ENCODE measurements at regions not wholly inside any gene's neighbourhood (a gene's known extent, or its start where the extent isn't known, plus 50 kb on each side); places are given as distances from the start of the nearest gene placed in this dataset.

- no peak for TF ChIP-seq CTCF (IDR thresholded peaks at IDR 0.05; ENCODE audit: control extremely low read depth in 1 of 3, insufficient read depth in 1 of 3, low read depth in 1 of 3, low read length in 3 of 3)
- no peak for TF ChIP-seq RXRA (IDR thresholded peaks at IDR 0.05; ENCODE audit: insufficient read depth, low read depth, low read length)
- TF ChIP-seq POLR2AphosphoS5 (IDR thresholded peaks at IDR 0.05; ENCODE audit: low read depth, low read length) = no peak
- no peak for TF ChIP-seq BCL11A (IDR thresholded peaks at IDR 0.05; ENCODE audit: low read depth in 2 of 2, low read length in 2 of 2)
- TF ChIP-seq POLR2A (IDR thresholded peaks at IDR 0.05; ENCODE audit: control extremely low read depth in 1 of 2, low read depth in 2 of 2, low read length in 2 of 2) = no peak
- no peak for TF ChIP-seq TCF12 (IDR thresholded peaks at IDR 0.05; ENCODE audit: low read depth, low read length)
- no peak for TF ChIP-seq EP300 (IDR thresholded peaks at IDR 0.05; ENCODE audit: borderline replicate concordance in 1 of 2, low read depth in 2 of 2, low read length in 2 of 2)
- no peak for TF ChIP-seq EZH2 (IDR thresholded peaks at IDR 0.05; ENCODE audit: low read depth, low read length, severe bottlenecking)
- TF ChIP-seq SIX5 (IDR thresholded peaks at IDR 0.05; ENCODE audit: low read depth, low read length) = no peak
- TF ChIP-seq SRF (IDR thresholded peaks at IDR 0.05; ENCODE audit: low read depth, low read length) = no peak
- TF ChIP-seq RNF2 (IDR thresholded peaks at IDR 0.05; ENCODE audit: borderline replicate concordance, low read depth, low read length, missing control alignments, poor library complexity, severe bottlenecking) = no peak
Measured at GRCh38 chr5:89129941-89130340, 247.0 kb upstream of the MEF2C start.
